Endometrium (tissue), 2 donors: ENCODE measurements at regions not wholly inside any gene's neighbourhood (a gene's known extent, or its start where the extent isn't known, plus 50 kb on each side); places are given as distances from the start of the nearest gene placed in this dataset.
"Not testable (repeated sequence)": the region's sequence is repeated elsewhere in the genome, so short reads cannot be mapped to it uniquely, and the experiment has no call there.

Experiments
- FAIRE-seq: peaks from 2 replicates; lab custom pipeline; 2012; peaks lifted over from hg19 to GRCh38; lab: Jason Lieb, UNC
- donor health status: control.
- donor health status: control.

DNA sequence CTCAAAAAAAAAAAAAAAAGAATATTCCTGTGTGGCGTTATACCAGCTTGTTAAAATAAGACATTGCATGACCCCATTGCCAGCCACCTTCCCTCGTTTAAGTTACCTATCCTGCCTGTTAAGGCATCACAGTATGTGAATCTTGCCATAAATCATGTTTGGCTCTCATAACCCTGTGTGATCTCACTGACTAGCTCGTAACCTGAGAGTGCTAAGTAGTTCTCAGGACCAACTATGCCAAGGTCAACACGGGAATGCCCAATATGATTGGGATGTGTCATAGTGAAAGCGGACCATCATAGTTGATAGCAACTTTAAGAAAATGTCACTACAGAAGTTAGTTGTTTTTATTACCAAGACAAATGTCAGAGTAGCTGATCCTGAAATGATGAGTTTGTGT, 796.8 kb upstream of the CDH18 start:
- not testable (repeated sequence) for FAIRE-seq

DNA sequence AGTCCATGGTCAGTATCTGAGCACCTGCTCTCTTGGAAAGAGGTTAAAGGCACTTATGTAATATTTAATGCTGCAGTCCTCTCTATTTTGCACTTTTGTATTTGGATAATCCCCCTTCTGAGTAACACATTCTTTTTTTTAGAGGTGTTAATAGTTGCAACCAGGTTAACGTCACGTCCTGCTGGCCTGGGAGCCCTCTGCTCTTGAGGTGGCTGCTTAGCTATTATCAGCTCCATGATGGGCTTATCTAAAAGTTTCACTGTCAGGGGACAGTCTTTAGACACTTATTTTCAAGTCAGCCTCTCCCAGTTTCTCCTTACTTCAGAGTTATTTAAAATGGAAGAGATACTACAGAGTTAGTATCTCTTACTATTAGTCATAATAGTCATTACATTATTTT, 795.5 kb upstream of the CDH18 start:
- not testable (repeated sequence) for FAIRE-seq

DNA sequence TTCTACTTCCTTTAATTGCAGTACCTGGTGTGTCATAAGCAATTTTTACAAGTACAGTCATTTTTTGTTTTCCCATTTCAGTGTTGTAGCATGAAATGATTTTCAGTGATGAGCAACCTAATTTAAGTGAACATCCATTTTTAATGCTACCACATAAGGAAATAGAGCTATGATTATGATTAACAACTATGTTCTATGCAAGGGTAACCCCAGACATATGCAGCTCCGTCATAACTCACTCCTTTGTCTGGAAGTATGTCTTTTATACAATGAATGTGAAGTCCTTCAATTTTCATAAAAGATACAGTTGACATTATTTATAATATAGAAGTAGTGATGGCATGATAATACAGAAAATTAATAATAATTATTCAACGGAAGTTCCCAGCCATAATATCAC, 783.3 kb upstream of the CDH18 start:
- not testable (repeated sequence) for FAIRE-seq

DNA sequence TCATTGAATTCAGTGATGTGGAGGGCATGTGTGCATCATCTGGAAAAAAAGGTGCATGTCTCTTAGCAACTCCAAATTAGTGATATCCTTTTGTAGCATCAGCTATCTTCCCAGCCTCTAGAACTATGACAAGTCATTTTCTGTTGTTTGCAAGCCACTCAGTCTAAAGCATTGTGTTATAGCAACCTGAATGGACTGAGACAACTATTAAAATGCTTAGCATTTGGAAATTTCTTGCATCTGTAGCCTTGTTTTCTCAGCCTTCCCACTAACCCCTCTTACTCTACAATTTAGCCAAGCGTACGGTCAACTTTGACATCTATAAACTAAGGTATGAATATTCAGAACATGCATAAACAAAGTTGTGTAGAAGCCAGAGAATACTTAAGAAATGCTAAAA, 777.1 kb upstream of the CDH18 start:
- not testable (repeated sequence) for FAIRE-seq

DNA sequence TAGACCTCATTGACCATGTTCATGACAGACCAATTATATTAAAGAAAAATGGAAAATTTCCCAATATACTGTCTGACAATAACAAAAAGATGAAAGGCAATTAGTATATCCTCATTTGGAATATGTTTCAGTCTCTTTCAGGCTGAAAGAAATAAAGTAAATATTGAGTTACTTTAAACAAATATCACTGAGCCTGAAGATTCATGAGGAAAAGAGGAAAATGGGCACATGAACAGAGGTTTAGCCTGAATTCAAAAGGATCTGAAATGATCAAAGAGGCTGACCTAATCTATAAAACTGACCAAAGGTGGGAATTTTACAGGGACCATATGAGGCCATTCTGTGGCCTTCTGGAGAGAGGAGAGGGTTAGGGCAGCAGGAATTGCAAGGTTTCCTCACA, 771.5 kb upstream of the CDH18 start:
- not testable (repeated sequence) for FAIRE-seq

DNA sequence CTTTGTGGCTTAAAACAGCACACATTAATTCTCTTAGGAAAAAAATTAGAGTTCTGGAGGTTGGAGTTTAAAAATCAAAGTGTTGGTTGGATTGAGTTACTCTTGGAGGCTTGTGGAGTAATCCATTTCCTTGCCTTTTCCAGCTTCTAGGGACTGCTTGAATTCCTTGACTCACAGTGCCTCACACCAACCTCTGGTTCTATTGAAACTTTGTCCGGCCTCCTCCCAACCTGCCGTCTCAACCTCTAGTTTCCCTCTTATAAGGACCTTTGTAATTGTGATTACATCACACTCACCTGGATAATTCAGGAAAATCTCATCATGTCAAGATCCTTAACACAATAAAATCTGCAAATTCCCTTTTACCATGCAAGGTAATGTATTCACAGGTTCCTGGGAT, 764.2 kb upstream of the CDH18 start:
- FAIRE-seq = not testable (repeated sequence)

DNA sequence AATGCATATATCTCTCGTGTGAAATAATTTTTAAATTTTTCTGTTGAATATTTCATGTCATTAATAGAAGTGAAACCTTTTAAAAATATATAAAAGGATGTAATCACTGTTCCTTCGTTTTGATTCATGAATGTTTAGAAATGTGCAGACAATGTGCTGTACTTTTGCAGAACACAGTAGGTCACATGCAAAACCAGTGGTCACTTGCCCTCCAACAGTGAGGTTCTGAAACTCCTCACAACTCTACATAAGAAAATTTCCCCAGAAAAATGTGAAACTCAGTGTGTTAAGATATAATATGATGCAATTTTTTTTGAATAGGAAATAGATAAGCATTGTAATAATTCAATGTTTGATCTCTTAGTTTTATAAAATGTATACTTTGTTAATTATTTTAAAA, 747.7 kb upstream of the CDH18 start:
- FAIRE-seq = not testable (repeated sequence)

DNA sequence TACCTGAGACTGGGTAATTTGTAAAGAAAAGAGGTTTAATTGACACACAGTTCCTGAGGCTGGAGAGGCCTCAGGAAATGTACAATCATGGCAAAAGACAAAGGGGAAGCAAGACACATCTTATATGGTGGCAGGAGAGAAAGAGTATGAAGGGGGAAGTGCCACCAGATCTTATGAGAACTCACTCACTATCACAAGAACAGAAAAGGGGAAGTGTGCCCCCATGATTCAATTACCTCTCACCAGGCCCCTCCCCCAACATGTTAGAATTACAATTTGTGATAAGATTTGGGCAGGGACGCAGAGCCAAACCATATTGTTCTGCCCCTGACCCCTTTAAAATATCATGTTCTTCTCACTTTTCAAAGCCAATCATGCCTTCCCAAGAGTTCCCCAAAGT, 744.2 kb upstream of the CDH18 start:
- FAIRE-seq = not testable (repeated sequence)

DNA sequence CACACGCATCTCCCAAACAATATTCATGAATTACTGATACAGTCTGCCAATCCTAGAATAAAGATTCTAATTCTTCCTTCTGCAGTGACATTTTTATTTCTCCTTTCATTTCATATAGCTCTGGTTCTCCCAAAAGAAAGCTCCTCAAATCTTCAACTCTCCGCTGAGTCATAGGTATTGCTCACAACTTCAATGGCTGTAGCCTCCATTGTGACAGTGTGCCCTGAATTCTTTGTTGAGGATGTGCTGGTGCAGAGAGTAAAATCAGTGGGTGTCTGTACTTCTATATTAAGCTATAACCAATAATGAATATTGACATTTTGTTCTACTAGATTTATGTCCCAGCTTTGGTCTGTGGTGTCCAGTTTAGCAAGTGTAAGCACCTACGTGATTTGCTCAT, 733.3 kb upstream of the CDH18 start:
- not testable (repeated sequence) for FAIRE-seq

DNA sequence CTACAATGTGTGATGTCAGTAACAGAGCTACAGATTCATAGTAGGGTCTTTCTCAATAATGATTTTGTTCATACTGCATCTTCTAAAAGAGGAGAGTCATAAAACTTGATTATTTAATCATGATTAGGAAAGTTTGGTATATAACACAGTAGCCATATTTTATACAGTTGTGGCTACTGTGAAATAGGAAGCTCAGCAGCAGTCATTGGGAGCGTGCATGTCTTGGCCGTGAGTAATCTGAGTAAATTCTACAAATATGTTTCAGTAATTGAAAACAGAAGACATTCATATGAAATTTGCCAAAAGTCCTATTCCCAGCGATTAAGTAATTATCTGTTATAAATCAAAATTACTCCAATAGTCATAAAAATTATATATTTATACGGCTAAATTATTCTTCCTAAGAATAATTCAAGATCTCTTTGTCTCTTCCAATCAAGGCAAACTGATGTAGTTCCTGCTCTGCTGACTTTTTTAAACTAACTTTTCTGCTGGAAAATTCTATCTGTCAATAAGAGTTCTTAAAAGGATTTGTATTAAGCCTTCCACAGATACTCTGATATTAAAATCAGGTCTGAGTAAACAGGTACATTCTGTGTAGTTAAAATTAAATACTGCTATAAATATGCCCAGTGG, 723.6 kb upstream of the CDH18 start:
- peak; percentile 37 for FAIRE-seq

DNA sequence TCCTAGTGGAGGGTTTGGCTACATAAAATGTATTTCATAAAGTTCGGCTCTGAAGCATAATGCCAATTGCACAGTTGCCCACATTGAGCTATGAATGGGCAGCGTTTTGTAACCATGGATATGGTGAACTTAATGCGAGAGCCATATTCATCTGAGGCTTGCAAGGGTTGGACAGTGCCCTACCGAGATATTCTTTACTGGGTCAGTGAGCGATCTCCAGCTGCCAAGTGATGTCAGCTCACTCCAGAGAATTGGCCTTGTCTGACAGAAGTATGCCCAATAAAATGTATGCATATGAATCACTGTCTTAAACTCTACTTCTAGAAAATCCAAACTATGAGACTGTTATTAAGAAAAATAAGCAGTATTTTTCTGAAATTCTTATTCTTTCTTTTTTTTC, 719.6 kb upstream of the CDH18 start:
- FAIRE-seq = not testable (repeated sequence)

DNA sequence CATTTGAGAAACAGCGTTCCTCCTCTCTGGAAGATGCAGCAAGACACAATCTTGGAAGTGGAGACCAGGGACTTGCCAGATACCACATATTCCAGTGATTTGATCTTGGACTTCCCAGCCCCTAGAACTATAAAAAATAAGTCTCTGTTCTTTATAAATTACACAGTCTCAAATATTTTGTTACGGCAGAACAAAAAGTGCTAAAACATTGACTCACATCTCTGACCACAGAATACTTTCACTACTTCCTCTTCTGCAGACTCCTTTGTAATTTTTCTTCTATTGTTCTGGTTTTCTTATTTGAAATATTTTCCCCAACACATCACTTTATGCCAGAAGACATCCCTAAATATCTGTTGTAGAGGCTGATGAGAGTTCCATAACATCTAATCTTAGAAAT, 706.1 kb upstream of the CDH18 start:
- no peak for FAIRE-seq

DNA sequence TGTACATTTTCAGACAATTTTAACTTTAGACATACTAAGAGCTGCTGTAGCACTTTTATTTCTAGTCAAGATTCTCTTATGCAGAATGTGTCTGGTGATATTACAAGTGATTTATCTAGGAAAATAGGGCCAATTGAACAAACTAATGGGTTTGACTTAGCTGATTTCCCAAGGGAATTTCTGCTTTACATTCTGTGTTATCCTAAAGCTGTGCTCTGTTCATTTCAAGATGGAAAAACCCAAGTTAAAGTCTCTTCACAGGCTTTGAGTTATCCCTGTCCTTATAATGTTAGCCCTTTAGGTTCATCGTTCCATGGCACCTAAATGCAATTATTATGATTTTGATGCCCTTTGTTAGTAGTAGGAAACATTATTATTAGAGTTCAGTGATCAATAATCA, 704.9 kb upstream of the CDH18 start:
- no peak for FAIRE-seq

DNA sequence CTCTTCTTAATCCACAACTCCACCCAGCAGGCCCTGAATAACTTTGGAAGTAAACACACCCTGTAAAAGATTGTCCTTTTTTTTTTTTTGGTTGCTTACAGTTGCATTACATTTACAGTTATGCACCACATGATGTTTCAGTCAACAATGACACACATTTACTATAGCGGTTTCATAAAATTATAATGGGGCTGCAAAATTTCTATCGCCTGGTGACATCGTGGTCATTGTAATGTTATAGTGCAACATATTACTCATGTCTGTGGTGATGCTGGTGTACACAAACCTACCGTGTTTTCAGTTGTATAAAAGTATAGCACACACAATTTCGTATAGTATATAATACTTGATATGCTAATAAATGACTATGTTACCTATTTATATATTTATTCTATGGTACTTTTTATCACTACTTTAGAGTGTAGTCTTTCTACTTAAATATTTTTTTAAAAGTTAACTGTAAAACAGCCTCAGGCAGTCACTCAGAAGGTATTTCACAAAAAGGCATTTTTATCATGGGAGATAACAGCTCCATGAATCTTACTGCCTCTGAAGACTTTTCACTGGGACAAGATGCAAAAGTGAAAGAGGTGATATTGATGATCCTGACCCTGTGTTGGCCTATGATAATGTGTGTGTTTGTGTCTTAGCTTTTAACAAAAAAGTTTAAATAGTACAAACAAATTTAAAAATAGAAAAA, 695.4 kb upstream of the CDH18 start:
- FAIRE-seq = no peak

DNA sequence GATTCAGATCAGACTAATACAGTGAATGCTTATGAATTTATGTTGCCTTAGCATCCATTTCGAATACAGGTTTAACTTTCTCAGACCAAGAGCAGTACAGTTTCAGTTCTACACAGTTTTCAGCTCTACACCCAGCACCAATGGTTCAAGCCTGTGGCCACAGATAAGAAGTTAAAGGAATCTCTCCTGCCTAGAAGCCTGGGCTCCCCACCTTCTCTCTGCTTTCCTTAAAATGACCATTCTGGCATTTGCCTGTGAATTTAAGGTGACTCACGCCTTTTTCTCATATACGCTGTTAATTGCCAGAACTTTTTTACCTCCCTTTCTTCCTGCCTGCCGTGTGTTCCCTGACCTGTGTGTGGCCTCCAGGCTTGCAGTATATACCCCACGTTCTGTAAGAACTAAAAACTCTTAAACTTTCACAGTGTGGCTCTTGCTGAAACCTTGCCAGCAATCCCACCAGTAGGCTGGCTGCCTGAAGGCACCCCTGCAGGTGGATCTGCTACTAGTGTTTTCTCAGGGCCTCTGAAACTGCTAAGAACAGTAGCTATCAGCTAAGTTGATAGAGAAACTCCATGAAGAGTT, 692.8 kb upstream of the CDH18 start:
- no peak for FAIRE-seq

DNA sequence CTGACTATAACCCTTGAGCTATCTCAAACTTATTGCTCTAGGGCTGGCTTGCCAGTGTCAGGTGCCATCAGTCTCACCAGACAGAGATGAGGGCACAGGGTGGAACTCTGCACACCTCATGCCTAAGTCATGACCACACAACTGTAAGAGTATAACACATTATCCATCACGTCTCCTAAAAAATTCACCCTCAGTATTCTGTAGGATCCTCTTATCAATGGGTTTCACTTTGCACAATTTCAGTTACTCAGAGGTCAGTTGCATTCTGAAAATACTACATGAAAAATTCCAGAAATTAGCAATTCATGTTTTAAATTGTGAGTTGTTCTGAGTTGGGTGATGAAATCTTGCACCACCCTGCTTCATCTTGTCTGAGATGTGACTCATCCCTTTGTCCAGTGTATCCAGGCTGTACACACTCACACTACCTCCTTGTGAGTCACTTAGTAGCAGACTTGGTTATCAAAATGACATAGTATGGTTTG, 690.9 kb upstream of the CDH18 start:
- no peak for FAIRE-seq

DNA sequence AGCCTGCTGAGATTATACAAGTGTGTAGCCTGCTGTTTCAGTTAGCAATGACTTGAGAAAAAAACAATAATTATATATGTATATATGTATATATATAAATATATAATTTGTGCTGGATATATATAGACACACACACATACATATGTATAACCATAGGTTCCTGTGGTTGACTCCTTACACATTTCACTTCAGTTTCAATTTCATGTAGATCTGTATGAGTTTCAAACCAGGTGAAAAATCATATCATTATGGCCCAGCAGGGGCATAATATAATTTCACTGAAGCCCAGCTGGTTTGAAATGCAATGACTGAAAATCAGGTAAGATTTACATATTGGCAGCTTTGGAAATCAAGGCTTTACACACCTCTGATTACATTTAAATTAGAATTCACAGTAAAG, 690.4 kb upstream of the CDH18 start:
- FAIRE-seq = no peak

DNA sequence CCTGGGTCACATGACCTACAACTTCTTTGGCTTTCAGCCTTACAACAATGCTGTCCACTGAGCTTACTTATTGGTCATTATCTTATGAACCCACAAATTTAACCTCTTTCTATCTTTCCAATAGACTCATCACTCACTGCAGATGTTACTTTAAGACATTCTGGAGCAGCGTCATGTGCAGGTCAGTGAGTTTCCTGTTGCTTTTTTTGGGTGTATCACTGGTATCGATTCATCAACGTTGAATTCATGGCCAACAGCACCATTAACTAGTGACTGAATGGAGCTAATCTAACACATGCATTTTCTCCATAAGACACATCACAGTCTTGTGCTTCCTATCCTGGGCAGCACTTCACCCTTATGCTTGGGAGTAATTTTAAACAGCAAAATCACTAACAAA, 672.6 kb upstream of the CDH18 start:
- FAIRE-seq = no peak

DNA sequence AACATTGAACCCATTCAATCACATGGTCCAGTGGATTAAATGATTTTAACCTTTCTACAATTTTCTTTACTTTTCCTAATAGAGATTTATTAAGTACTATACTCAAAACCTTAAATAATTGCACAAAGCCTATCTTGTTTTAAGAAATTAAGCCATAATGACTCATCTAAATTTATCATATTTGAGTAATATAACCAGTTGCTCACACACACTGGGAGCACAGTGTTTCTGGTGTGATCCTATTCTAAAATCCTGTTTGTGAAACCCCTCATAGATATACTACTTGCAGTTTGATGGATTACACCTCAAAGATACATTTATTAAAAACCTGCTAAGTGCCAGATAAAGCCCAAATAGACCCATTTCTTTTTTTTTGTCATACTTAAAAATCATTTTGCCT, 668.3 kb upstream of the CDH18 start:
- no peak for FAIRE-seq

DNA sequence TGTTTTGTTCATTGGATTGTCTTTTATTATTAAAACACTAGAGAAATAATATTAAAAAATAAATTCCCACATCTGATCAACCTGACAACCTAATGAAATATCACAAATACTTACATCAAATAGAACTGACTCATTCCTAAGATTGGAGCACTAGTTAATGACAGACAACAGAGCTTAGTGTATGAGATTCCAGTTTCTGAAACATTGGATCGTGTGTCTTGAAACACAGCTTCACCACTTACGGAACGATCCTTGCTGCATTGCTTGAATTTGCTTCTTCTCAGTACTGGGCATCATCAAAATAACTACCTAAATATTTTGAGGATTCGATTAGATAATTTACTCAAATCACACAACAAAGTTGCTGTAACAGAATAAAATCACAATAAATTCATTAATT, 667.2 kb upstream of the CDH18 start:
- no peak for FAIRE-seq

DNA sequence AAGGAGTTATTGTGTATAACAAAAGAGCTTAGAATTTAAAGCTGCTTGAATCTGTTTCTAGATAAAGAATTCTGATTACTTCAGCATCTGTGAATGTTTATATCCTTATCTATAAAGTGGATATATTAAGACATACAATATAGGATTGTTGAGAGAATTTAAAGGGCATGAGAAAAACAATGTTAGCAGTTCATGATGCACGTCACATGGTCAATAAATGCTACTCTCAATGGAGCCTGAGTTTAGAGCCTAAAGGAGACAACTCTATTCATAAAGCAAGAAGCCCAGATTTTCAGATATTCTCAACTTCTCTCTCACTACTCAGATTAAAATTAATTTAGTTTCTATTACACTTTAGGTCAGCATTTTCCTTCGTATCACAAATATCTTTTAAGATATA, 666.7 kb upstream of the CDH18 start:
- no peak for FAIRE-seq

DNA sequence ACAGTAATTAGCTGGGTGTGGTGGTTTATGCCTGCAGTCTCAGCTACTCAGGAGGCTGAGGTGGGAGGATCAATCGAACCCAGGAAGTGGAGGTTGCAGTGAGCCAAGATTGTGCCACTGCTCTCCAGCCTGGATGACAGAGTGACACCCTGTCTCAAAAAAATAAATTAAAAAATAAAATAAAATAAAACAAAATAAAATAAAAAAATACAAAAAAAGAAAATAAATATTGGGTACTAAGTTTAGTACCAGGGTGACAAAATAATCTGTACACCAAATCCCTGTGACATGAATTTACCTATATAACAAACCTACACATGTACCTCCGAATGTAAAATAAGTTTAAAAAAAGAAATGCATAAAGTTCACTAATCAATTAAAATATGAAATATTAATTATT, 666.0 kb upstream of the CDH18 start:
- FAIRE-seq = peak; percentile 39

DNA sequence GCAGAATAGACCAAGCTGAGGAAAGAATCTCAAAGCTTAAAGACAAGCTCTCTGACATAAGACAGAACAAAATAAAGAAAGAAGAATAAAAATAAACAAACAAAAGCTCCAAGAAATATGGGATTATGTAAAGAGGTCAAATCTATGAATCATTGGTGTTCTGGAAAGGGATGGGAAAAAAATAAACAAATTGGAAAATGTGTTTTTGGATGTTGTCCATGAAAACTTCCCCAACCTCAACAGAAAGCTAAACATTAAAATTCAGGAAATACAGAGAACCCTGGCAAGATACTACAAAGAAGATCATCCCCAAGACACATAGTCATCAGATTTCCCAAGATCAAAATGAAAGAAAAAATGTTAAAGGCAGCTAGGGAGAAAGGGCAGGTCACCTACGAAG, 662.0 kb upstream of the CDH18 start:
- FAIRE-seq = no peak

DNA sequence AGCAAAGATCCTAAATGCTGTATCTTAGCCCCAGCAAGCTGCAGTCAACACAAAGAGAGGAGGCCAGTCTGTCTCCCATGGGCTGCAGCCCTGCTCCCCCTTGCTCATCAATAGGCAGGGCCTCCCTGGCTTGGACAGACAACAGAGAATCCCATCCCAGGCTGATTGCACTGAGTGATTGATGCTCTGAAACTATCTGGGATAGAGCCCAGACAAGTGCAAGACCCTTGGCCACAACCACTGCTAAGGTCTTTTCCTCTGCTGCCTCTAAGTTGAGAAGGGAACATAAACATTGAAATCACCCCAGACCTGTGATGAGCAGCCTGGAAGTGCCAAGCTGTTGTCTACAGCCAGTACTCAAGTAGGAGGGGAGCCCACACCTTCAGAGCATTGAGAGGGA, 661.0 kb upstream of the CDH18 start:
- no peak for FAIRE-seq
